ENCODE measurements at regions not wholly inside any gene's neighbourhood (a gene's known extent, or its start where the extent isn't known, plus 50 kb on each side); places are given as distances from the start of the nearest gene placed in this dataset.
"Not testable (repeated sequence)": the region's sequence is repeated elsewhere in the genome, so short reads cannot be mapped to it uniquely, and the experiment has no call there.

GRCh38 chr4:138790706-138791340, 224.8 kb upstream of the NOCT start:
- FAIRE-seq, result no peak

DNA sequence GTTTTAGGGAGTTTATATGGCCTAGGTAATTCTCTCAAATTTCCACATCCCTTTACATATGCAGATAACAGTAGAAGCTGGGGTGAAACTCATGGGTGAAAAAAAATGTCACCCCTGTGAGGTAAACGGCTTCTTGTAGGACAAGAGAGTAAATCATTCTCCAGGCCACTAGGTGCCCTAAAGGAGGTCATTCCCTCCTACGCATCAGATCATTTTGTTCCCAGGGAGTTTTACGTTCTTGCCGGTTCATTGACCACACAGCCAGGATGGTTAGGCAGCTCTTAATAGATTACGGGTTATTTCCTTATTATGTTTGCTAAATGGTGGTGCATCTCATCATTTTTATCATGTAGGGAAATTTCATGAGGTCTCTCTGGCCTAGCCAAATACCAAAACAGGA, 225.8 kb upstream of the NOCT start:
- FAIRE-seq, result no peak

DNA sequence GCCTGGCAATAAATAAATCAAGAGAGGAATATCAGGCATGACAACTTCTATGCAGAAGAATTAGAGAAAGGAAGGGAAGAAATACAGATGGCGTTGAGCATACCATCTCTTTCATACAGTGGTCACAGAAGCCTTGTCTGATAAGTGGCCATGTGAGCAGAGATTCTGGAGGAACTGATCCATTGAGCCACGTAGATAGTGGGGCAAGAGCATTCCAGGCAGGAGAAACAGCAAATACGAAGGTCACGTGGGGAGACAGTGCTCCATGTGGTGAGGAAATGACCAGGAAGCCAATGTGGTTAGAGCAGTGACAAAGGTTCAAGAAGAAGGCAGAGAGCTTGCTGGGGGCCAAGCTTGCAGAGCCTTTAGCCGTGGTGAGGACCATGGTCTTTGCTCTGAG, 226.7 kb upstream of the NOCT start:
- no peak for FAIRE-seq

DNA sequence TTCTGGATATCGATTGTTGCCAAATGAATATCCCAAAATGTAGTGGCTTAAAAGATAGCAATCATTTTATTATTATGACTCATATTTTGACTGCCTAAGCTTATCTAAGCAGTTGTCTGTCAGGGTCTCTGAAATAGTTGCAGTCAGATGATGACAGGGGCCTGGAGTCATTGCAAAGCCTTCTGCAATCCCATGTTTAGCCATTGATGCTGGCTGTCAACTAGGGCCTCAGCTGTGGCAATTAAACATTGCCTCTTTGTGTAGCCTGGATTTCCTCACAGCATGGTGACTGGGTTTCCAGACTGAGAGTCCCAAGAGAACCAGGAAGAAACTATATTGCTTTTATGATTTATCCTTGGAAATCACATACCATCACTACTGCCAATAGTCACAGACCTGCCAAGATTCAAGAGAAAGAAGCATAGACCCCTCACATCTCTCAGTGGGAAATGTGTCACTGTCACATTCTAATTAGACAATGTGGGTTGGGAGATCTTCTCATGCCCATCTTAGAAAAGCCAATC, 227.3 kb upstream of the NOCT start:
- no peak for FAIRE-seq

DNA sequence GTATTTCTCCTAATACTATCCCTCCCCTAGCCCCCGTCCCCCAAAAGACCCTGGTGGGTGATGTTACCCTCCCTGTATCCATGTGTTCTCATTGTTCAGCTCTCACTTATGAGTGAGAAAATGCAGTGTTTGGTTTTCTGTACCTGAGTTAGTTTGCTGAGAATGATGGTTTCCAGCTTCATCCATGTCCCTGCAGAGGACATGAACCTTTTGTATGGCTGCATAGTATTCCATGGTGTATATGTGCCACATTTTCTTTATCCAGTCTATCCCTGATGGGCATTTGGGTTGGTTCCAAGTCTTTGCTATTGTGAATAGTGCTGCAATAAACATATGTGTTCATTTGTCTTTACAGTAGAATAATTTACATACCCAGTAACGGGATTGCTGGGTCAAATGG, 235.8 kb upstream of the NOCT start:
- not testable (repeated sequence) for FAIRE-seq

DNA sequence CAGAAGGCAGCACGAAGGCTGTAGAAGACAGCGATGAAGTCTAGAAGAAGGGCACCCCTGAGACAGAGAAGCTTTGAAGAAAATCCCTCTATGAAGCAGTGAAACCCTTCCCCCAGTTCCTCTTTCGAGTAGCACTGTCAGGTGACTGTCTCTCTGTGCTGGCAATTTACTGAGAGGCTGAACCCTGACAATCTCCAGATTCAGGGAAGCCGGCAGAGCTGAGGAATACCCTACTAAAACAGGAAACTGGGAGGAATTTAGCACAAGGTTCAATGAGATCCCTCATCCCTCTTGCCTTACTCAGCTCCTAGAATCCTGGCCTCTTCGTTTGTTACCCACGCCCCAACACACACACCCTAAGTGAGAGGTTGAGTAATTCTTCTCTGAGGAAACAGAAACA, 239.7 kb upstream of the NOCT start:
- no peak for FAIRE-seq

GRCh38 chr4:138775489-138775888, 240.1 kb upstream of the NOCT start:
- FAIRE-seq, result no peak

DNA sequence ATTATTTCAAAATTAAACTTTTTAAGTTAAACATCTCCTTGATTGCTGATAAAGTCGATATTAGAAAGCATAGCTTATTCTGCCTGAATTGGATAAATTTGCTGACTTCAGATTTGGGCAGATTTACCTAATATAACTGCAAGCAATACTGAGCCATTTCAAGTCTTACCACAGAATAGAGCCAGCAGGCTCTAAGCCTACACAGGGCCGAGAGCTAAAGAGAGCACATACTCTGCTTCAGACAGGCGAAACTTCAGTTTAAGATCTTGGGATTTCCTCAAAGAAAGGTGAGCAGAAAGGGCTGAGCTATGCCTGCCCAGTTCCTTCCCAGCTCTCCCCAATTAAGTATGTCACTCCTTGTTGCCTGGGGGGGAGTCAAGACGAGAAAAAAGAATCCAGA, 240.6 kb upstream of the NOCT start:
- FAIRE-seq, result no peak

DNA sequence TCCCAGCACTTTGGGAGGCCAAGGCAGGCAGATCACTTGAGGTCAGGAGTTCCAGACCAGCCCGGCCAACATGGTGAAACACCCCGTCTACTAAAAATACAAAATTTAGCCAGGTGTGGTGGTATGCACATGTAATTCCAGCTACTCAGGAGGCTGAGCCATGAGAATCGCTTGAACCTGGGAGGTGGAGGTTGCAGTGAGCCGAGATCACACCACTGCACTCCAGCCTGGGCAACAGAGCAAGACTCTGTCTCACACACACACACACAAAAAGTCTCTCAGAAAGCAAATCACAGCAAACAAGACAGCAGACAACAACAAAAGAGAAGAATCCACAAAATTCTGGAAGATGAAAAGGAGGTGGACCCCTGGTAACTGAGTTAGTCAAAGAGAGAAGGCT, 241.5 kb upstream of the NOCT start:
- FAIRE-seq, result not testable (repeated sequence)

DNA sequence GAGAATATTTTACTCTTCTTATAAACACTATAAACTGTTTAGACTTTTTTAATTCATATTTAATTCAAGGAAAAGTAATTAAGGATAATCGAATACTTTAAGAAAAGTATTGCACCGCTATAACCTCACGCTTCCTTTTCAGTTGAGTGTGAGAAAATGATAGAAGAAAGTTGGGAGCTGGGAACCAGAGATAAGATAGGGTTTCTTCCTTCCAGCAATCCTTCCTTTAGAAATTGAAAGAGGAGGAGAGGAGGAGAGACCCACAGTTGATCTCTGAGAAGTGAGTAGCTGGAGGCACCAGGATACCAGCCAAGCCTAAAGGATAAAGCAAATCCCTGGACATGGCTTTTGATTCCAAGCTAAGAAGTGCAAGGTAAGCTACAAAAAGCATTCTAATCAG, 242.3 kb upstream of the NOCT start:
- FAIRE-seq, result no peak

DNA sequence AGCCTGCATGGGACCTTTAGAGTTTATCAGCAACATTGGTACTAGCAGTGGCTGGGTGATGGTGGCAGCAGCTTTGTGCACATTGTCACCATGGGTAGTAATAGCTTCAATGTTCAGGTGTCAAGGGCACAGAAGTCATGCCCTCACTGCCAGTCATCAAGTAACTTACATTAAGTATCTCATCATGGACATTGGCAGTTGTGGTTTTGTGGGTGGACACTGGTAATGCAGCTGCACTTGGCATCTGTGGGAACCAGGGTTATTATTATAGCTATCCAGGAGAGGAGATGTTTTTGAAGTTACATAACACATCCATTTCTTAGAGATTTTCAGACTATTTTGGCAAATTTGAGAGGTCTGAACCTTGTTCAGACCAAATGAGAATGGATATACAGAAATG, 243.2 kb upstream of the NOCT start:
- no peak for FAIRE-seq

GRCh38 chr4:138770818-138771217, 244.8 kb upstream of the NOCT start:
- no peak for FAIRE-seq

GRCh38 chr4:138766332-138766731, 249.2 kb upstream of the NOCT start:
- no peak for FAIRE-seq

DNA sequence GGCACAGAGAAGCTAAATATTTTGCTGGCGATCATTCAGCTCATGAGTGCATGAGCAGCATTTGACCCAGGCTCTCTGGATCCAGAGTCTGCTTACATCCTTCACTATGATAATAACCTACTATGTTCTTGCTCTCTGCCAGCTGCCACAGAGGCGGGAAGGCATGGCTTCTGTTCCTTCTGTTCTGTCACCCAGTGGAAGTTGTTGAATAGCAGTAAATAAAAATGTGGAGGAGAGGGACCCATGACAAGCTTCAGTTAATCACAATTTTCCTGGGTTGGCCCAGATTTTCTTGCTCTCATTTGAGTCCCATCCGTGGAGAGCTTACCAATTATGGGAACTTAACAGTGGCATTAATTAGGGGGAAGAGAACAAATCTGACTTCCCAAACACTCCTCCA, 250.1 kb upstream of the NOCT start:
- no peak for FAIRE-seq

DNA sequence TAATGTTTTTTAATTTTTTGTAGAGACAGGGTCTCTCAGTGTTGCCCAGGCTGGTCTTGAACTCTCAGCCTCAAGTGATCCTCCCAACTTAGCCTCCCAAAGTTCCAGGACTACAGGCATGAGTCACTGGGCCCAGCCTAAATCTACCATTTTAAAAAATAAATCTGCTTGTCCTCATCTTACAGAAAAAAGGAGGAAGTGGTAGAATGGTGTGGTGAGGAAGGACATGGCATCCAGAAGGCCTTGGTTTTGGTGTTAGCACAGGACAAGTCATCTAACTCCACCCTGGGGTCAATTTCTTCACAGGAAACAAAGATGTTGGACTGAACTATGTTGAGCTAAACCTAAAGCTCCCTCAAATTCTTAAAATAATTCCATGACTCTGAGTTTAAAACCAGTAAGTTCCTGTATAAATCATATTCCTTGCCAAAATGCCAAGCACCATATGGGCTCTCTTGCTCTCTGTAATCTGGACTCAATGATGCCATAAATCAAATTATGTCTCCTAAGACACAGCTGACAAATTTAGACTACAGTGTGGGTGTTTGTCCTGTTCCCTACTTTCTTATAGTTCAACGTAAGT, 253.9 kb upstream of the NOCT start:
- no peak for FAIRE-seq

DNA sequence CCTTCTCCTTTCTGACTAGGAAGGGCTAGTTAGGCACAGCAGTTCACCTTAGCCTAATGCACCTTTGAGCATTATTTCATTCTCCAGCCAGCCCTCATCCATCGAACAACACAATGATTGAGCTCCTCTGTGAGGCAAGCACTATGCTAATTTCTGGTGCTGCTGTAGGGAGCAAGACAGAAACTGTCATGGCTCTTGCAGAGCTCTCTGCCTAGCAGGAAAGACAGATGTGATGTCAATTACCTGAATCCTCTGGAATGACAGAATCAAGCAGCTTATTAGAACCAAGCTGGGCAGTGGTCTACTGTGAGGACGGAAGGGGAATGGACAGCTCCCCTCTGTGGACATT, 256.1 kb upstream of the NOCT start:
- FAIRE-seq, result no peak

- no peak for FAIRE-seq
Observed at GRCh38 chr4:138758876-138759553, 256.6 kb upstream of the NOCT start.

GRCh38 chr4:138758196-138758595, 257.4 kb upstream of the NOCT start:
- no peak for FAIRE-seq

DNA sequence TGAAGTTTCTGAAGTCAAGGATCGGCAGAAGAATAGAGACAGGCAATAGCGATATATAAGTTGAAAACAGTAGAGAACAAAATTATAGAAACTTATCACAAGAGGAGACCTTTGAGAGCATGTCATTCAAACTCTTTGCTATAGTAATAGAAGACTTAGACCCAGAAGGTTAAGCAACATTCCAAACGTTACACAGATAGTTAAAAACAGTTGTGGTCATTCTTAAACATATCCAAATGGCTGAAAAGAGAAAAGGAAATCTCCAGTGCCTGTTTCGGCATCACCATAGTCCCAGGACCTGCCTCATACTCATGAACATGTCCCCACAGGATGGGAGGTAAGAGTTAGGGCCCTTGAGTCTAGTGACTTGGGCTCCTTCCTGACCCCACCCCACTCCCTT, 258.1 kb upstream of the NOCT start:
- FAIRE-seq, result no peak

DNA sequence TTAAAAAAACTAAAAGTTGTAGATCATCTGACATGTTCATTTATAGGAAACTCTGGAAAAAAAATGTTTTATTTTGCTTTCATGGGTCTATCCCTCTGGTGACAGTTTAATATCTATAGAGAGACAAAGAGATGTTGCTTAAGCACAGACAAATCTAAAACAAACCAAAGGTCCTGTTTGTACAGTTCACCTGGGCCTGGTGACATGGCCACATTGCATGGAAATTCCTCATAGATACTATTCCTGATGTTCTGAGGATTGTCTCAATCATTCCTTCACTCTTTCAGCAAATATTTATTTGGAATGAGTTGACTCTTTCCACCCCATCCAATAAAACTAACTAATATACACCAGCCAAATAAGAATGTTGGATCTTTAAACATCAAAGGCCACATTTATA, 259.1 kb upstream of the NOCT start:
- no peak for FAIRE-seq

DNA sequence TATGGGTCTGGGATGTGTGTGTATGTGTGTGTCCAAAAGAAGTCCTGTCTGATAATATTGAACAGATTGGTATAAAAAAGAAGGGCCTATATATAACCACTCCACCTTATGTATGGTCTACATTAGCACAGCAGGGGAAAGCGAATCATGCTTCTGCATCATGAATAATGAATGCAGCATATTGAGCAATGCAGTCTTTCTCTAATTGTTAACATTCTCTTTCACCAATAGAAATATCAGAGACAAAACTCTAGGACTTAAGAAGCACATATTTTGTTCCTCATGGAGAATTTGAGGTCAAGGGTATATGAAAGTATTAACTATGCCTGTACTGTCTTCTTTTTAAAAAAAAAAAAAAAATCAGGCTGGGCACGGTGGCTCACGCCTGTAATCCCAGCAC, 264.3 kb upstream of the NOCT start:
- no peak for FAIRE-seq

DNA sequence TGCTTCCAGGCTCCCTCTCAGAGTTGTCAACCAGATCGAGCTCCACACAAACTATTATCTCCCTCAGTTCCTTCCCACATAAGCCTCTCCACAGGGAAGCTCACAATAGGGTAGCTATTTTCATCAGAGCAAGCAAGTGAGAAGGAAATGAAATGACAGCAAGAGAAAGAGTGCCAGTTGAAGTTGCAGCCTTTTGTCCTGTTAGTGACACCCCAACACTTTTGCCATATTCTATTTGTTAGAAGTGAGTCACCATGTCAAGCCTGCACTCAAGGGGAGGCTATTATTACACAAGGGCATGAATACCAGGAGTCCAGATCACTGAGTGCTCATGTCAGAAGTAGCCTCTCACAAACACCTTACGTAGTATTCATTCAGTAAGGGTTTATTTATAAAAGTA, 266.3 kb upstream of the NOCT start:
- FAIRE-seq, result no peak

- no peak for FAIRE-seq
Observed at GRCh38 chr4:138741766-138742377, 273.7 kb upstream of the NOCT start.

Measured in endometrium (tissue), 2 donors.